ENCODE measurements at regions not wholly inside any gene's neighbourhood (a gene's known extent, or its start where the extent isn't known, plus 50 kb on each side); places are given as distances from the start of the nearest gene placed in this dataset.

GRCh38 chr6:91407706-91408105 lies 820.8 kb upstream of the MAP3K7 start:
- TF ChIP-seq PBX3 (IDR thresholded peaks at IDR 0.05) (no peak), POLR2A (IDR thresholded peaks at IDR 0.05; ENCODE audit: low read length) (no peak), KDM5A (IDR thresholded peaks at IDR 0.05) (no peak), HMGXB4 (CRISPR knock-in tag; IDR thresholded peaks at IDR 0.05; ENCODE audit: borderline replicate concordance) (no peak), USF2 (IDR thresholded peaks at IDR 0.05) (no peak), ATOH8 (CRISPR knock-in tag; IDR thresholded peaks at IDR 0.05; ENCODE audit: low read depth) (no peak), MAFK (IDR thresholded peaks at IDR 0.05; ENCODE audit: partially characterized antibody) (no peak), REST (IDR thresholded peaks at IDR 0.05) (no peak), POLR2AphosphoS2 (conservative IDR thresholded peaks at IDR 0.05; ENCODE audit: low read length) (no peak), HEYL (CRISPR knock-in tag; IDR thresholded peaks at IDR 0.05) (no peak), JUNB (IDR thresholded peaks at IDR 0.05) (no peak), SMC3 (IDR thresholded peaks at IDR 0.05) (no peak), PHF8 (IDR thresholded peaks at IDR 0.05; ENCODE audit: borderline replicate concordance, low read depth) (no peak), CHD4 (IDR thresholded peaks at IDR 0.05; ENCODE audit: borderline replicate concordance) (no peak), BCL3 (IDR thresholded peaks at IDR 0.05) (no peak), MAX (IDR thresholded peaks at IDR 0.05) (no peak), MYC (IDR thresholded peaks at IDR 0.05; ENCODE audit: borderline replicate concordance, low read length) (no peak), CBX2 (IDR thresholded peaks at IDR 0.05; ENCODE audit: borderline replicate concordance, low read depth) (no peak), RFX5 (IDR thresholded peaks at IDR 0.05) (no peak), BHLHE40 (IDR thresholded peaks at IDR 0.05; ENCODE audit: low read depth, low read length) (no peak)
- ChIA-PET CTCF (no interaction called here), POLR2A (no interaction called here)
- no peak overlapping the region for H3K4me3 ChIP-seq
- no peaks in the 10 kb centered on the region for H3K9me3 ChIP-seq
- no peak overlapping the region for H3K27ac ChIP-seq
- ATAC-seq (no peak), FAIRE-seq (no peak), DNase-seq (ENCODE audit: low read depth in 1 of 2, low spot score in 1 of 2) (no peak)
- H3K4me1 ChIP-seq, result no peaks in the 10 kb centered on the region
- no peak overlapping the region for H3K4me2 ChIP-seq
- 14% methylated on average over 3 of the region's 3 CpGs for WGBS (ENCODE audit: missing lambda C conversion rate)
